ENCODE measurements at regions not wholly inside any gene's neighbourhood (a gene's known extent, or its start where the extent isn't known, plus 50 kb on each side); places are given as distances from the start of the nearest gene placed in this dataset.

DNA sequence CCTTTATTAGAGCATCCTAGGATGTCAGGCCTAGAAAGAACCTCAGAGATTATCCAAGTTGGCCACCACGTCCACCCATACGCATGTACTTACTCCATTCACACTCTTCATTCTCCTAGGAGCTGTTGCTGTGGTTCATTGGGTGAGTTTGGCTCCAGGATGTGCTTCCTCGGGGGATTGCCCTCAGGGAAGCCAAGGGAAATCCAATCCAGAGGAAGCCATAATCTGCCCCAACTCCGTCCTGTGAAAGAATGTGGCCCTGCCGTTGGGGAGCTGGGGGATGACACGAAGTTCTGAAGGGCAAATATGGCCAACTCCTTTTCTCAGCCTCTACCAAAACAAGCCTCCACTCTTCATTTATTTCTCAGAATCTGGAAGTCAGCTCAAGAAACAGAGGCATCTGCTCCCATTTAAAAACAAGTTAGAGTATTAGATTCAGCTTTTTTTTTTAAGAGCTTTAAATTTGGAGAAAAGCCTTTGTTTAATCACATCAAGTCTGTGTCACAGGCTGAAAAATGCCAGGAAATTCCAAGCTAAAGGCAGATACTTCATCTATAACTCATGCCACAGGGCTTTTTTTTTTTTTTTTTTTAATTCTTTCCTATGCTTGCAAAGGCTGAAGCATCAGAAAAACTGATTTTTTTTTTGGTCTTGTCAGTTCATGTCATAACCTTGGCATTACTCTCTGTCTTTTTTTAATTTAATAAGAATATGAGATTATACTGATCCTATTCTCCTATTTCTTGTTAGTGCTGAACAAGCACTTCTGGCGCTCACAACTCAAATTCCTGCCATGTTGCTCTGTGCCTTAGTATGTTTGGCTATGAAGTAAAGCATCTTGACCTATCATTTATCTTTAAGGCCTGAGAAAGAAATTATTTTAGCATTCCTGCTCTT is 480.9 kb upstream of the MARCKS start:
- DNase-seq (ENCODE audit: low spot score) = peak; percentile 63

DNA sequence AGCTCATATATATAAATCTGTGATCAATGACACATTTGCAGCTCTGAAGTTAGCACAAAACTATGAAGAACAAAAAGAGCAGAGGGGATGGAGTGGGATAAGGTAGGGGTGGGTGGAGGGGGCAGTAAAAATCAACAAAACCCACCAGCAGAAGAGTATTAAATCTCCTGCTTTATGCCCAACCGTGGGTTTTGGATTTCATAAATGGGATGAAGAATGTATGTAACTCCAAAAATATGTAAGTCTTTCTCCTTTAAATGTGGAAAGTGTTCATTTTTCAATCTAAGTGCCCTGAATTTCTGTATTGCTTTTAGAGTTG is 480.3 kb upstream of the MARCKS start:
- DNase-seq (ENCODE audit: low spot score) = no peak

DNA sequence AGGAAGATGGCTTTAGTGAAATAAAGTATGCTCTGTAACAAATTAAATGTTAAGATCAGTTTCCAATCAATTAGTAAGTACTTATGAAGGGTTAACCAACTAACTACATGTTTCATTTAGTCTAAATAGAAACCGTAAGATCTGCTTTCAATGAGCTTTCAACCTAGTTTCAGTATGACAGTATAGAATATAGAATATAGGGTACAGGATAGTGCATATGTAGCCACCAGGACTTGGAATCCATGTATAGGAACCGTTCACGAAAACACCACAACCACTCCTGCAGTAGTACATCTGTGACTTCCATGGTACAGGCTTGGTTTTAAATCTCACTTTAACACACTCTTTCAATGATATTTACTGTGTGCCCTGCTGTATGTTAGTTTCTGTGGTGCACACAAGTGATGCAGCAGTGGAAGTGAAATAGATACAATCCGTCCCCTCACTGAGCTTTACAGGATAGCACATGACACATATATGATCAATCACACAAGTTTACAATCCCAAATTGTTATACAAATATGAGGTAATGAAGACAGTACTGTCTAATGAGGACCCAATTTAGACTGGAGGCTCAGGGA is 479.7 kb upstream of the MARCKS start:
- DNase-seq (ENCODE audit: low spot score) = no peak

DNA sequence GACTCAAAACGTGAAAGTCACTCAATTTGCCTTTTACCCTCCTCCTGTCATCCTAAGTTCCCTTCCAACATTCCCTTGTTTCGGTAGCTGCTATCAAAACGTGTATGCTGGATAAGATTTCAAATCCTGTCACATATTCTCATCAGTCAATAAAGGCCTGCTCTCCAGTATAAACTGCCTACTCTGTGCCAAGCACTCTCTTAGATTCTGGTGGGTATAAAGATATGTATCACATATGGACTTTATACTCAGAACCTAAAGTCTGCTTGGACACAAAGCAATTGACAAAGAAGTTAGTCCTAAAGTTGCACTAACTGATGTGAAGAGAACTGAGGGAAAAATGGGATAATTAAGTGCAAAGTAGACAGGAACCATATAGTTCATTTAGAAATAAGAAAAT is 476.6 kb upstream of the MARCKS start:
- no peak for DNase-seq (ENCODE audit: low spot score)

DNA sequence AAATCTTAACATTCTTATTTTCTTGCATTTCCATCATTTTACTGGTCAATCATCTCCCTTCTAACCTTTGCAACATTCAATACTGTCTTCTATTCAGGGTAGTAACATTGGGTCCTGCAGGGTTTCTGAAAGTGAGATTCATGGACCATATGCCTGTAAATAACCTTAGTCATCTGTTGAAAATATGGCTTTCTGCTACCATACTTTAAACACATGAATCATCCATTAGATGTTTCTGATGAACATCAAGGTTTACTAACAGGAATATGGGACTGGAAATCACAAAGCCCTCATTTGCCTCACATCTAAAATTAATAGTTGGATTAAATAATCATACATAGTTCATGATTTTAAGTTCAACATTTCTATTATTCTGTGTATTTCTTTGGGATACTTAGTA is 475.9 kb upstream of the MARCKS start:
- no peak for DNase-seq (ENCODE audit: low spot score)

DNA sequence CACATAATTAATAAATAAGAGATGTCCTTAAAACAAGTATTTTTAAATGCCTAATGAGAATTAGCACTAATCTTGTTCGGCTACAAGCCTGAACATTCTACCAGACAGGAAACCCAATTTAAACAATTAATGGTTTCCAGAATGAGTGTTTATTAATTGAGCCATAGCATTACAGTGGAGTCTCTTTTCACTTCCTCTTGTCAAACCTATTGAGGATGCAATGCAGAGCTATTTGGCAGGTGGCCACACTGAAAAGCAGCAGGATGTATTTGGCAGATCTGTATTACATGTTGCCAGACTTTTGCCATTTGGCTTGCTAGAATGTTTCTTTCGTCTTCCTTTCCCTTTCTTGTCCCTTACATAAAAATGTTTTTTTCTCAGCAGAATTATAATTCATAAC is 475.2 kb upstream of the MARCKS start:
- DNase-seq (ENCODE audit: low spot score) = no peak

DNA sequence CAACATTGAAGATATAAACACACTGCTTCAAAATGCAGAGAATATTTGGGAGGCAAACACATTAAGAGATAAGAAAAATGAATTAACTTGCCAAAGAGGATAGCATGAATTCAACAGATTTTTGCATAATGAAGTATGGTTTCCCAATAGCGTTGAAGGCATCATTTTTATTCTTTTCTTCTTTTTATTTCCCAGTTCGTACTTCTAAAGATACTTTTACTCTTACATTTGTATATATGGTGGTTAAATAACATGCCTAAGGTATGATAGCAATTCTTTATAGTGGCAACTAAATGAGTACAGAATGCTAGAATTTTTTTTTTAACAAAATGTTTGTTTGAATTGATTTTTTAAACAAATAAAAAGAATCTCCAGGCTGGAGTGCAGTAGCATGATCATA is 473.4 kb upstream of the MARCKS start:
- DNase-seq (ENCODE audit: low spot score) = no peak

DNA sequence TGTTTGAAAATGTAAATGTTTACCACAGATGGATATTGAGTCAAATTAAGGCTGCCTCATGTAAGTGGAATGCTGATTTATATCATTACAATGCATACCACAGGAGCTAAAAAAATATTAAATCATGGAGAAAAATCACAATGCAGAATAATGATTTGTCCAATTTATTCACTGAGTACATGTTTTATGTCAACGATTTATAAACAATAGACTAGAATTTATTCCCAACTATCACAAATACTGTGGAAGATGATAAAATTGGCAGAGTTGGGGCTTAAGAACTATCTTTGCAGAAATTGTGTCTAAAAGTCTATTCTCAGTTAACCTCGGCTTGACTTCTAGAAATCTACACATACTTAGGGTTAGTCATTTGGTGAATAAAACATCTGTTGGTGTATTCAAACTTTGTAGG is 472.1 kb upstream of the MARCKS start:
- DNase-seq (ENCODE audit: low spot score) = no peak

DNA sequence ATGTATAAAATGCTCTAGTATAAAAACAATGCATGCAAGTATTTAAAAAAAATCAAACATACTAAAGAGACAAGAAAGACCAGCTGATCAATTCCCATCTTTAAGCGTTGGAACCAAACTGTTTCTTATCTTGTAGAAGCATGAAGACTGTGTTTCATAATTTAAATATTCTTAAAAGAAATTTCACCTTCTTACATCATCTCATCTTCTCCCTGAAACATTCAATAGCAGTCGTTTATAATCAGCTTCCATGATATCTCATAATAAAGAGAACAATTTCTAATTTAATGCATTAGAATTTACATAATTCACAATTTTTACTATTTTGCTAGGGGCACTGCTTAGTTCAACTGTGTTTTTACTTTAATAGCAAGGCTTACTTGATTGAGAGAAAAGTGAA is 468.1 kb upstream of the MARCKS start:
- DNase-seq (ENCODE audit: low spot score) = no peak

DNA sequence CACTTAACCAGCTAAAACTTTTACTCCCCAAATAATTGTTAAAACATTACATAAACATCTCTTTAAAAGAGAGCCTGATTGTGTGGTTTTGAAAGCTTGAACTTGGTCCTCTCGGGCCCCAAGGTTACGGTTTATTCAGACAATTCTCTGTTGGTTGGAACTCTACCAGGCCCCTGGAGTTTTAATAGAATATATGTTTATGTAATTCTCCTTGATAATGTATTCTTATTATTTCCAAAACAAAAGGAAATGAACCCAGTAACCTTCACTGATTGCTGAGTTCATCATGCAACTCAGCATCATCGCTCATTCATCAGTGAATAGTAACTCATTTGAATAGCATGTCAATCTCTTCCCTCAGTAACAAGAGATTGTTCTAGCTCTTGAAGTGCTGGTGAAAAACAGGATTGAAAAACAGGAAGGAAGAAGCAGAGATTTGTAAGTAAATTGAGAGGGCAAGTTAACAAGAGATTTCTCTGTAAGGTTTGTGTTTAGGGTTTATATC is 464.5 kb upstream of the MARCKS start:
- no peak for DNase-seq (ENCODE audit: low spot score)

DNA sequence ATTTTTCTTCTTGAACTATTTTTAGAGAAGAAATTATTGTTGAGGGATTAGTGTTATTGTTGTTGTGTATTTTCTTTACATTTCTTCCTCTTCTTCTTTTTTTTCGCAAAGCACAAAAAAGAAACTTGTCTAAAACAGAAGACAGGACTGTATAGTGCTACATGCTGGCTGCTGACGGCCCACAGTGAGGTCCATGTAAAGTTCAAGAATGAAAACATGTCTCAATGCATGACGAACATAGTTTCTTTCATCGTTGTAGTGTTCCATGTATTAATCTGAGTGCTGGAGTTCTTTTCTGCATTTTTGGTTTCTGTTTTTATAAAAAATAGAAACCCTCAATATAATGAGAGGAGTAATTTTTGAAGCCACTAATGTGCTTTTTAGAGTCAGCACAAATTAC is 462.9 kb upstream of the MARCKS start:
- no peak for DNase-seq (ENCODE audit: low spot score)

DNA sequence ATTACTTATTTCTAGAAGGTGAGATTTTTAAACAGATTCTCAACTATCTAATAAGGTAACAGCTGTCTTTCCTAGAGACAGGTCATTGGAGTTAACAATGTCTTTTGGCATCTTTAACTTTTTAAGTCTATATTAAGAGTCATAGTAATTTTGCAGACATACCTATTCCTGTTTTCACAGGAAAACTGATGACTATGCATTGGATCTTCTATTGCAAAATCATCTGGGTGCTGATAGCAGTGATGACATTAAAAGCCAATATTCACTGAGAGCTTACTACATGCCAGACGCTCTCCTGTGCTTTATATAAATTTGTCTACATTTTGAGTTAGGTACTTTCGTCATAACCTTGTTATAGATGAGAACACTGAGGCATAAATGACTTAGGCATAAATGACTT is 462.4 kb upstream of the MARCKS start:
- DNase-seq (ENCODE audit: low spot score) = no peak

DNA sequence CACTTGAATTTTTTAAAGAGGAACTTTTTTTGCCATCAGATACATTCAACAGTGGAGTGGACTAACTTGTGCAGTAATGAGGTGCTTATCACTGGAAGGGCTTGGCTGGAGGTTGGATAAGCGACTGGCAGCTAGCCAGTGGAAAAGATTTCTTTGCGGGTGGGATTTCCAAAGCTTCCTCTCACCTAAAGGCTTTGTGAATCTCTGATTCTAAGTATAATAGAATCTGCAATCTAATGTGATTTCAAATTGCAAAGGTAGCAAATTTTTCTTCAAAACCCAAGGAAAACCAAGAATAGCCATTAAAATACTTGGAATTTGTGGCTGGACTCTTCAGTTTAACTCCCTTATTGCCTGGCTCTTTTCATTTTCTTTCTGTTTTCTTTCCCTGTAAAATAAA is 460.4 kb upstream of the MARCKS start:
- no peak for DNase-seq (ENCODE audit: low spot score)

DNA sequence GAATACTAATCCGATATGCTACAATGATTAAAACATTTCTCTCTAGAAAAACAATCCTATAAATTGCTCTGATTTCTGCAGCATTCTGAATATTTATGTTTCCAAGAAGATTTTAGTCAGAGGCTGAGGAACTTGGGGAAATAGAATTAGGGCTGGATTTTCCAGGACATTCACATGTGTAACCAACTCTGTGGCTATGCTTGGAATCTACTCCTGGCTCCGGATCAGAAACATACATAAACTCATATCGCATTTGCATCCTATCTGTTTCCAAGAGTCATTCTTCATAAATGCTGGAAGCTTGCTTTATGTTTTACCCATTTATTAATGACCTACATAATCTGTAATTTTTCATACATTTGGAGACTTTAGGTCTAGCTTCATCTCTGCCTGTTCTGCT is 459.9 kb upstream of the MARCKS start:
- no peak for DNase-seq (ENCODE audit: low spot score)

DNA sequence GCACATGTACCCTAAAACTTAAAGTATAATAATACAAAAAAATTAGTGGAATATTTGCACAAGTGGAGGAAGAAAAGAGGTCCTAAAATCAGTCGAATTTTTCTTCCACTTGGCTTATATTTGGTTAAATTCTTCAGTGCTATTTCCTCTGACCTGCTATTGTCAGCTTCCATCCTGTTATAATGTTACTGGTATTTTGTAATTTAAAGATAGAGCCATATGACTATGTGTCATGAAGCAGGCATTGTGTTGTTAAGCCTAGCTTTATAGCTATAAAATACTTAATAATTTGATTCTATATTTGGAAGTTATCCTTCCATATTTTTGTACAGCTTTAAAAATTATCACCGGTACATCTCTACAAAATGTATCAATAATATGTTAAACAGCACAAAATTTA is 455.9 kb upstream of the MARCKS start:
- peak; percentile 63 for DNase-seq (ENCODE audit: low spot score)

DNA sequence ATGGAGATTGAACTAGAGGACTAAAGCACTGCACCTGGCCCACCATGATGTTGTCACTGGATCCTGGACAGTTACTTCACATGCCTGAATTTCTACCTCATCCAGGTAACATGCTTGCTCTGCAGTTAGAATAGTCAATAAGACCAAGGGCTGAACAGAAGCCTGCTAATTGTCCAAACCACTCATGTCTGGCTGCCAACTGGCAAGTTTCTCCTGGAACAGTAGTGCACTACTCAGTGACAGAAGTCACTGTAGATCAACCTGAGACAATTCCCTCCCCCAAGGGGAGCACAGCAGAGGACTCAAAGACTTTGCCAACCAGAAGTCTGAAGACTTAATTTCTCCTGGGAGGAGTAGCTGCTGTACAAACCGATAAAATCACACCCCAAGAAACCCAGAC is 454.6 kb upstream of the MARCKS start:
- DNase-seq (ENCODE audit: low spot score) = no peak

DNA sequence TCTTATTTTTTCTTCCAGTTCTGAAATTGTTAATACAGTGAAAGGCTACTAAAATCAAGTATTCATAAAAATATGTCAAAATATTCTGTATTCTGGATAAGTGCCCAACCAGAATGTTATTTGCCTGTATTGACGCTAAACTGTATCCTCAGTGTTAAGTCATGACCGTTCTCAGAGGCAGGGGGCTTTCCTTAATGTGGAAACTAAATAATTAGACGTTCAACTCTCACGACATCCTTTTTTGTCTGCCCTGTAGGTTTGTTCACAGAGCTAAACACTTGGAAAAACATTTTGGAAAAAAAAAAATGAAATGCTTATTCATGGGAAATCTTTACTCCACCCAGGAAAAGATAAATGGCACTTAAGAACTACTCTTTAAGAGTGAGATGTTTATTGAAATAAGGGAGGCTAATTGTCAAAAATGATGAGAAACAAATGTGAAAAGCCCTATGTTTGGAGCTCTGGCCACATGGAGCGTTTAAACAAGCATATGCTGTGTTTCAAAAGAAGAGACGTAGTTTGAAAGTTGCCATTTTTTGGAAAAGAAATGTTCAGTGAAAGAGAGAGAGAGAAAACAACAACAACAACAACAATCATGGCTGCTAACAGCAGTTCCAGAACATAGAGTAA is 453.1 kb upstream of the MARCKS start:
- no peak for DNase-seq (ENCODE audit: low spot score)

DNA sequence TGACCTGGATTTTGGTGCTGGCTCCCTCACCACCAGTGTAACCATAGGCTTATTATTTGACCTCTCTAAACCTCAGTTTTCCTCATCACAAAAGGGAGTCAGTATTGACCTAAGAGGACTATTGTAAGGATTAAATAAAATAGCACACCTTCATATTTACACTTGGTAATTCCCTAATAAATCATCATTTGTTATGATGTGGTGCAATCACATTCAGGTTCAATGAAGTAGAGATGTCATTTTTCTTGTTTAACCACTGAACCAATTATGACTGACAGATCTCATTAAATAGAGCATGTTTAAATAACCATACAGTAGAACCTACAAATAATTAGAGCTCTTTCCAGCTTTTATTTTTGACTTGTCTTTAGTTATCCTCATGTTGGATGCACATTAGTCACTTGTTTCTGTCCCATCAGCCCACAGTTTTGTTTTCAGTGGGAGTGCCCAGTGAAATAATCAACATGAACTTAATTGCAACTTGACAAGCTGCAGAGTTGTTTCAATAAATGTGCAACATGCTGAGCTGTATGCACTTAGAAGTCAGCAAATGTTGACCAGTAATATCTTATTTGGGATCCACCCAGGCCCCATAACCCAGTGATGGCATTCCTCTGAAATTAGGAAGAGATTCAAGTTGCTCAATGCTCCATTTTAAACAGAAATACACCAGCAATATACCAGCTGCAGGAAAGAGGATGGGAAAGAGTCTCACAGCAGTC is 451.7 kb upstream of the MARCKS start:
- no peak for DNase-seq (ENCODE audit: low spot score)

DNA sequence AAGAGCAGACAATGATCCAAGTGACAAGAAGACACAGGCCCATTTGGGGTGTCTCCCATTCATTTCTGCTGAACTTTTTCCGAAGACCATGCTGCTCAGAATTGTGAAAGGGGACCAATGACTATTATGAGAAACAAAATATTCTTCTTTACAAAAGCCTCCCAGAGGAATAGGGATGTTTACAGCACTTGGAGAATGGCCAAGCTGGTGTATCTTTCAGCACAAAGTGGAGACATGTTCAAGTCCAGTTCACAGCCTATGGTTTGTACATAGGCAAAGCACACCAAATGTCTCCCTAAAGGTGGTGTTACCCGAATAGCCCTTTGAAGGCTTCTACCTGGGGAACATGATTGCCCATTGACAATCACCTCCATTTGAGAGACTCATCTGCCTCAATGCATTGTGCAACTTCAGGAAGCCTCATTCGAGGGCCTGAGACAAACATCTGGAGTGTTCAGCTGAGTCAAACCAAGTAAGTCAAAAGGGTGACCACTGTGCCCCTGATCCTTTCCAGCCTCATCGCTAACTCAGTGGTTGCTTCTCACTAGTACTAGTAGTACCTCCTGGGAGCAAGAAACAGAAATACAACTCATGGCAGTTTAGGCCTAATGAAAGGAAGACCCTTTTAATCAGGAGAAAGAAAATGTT is 451.0 kb upstream of the MARCKS start:
- DNase-seq (ENCODE audit: low spot score) = no peak

DNA sequence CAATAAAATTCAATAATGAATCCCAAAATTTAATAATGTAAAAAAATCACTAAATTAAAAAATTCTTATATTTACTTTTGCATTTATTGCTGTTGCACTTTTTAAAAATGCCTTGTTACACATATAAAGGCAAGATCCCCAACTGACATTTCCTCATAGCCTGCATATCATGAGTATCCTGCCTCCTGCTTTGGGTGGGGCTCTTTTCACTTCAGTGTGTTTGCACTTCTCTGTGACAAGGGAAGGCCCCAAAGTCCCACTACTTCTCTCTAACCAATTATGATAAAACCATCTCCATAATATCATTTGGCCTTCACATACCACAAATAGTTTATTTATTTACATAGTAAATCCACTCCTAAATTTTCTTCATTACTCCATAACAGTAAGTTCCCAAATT is 446.1 kb upstream of the MARCKS start:
- peak; percentile 24 for DNase-seq (ENCODE audit: low spot score)

DNA sequence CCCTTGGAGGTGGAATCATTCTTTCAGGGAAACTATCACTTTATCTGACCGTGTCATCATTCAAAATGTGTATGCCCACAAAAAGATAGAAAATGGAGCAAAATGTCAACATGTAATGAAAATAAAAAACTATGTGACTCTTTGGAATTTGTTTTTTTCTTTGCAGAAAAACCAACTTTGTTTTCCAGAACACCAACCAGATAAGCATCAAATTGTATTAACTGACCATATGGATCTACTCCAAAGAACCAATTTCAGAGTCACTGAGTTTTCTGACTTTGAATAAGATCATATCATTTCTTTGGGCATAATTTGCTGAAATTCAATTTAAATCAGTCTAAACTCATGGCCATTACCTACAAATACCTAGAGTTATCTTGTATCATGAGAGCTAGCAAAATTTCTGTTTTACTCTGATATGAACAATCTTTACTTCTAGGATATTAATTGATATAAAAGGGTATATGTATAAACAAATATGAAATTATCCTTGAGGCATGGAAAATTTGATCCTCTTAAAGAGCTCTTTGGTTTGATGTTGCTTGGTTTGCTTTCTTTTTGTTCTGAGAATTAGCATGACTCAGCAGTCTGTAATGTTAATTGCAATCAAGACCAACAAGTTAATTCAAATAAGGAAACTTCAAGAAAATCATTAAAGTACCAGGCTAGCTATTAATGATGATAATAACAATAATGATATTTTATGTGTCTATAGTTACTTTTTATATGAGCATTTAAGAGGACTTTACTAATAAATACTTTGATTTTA is 444.4 kb upstream of the MARCKS start:
- DNase-seq (ENCODE audit: low spot score) = no peak
